Amniotic epithelial cell (primary cell): ENCODE measurements at regions not wholly inside any gene's neighbourhood (a gene's known extent, or its start where the extent isn't known, plus 50 kb on each side); places are given as distances from the start of the nearest gene placed in this dataset.

ENCODE experiments used
- DNase-seq: peaks from one replicate; pipeline ENCODE4 v3.0.0-alpha.2; 2010; ENCODE audit warnings: low read depth

- no peak for DNase-seq
Observed at GRCh38 chr21:41671212-41671762, 95.6 kb downstream of the RIPK4 start.

GRCh38 chr21:41670056-41670805, 96.6 kb downstream of the RIPK4 start:
- no peak for DNase-seq

GRCh38 chr21:41669533-41669830, 97.4 kb downstream of the RIPK4 start:
- no peak for DNase-seq

- DNase-seq: no peak
Observed at GRCh38 chr21:41668686-41669532, 97.9 kb downstream of the RIPK4 start.

GRCh38 chr21:41668051-41668541, 98.8 kb downstream of the RIPK4 start:
- DNase-seq: no peak

- no peak for DNase-seq
Observed at GRCh38 chr21:41667136-41667535, 99.7 kb downstream of the RIPK4 start.

- no peak for DNase-seq
Observed at GRCh38 chr21:41666641-41667081, 100.2 kb downstream of the RIPK4 start.

GRCh38 chr21:41665766-41666595, 100.9 kb downstream of the RIPK4 start:
- no peak for DNase-seq

GRCh38 chr21:41664881-41665765, 101.7 kb downstream of the RIPK4 start:
- peak; percentile 42 for DNase-seq

GRCh38 chr21:41663805-41664788, 102.8 kb downstream of the RIPK4 start:
- no peak for DNase-seq

- no peak for DNase-seq
Observed at GRCh38 chr21:41662761-41663160, 104.1 kb downstream of the RIPK4 start.

GRCh38 chr21:41662161-41662560, 104.7 kb downstream of the RIPK4 start:
- no peak for DNase-seq

GRCh38 chr21:41660748-41661147, 106.1 kb downstream of the RIPK4 start:
- no peak for DNase-seq

- peak; percentile 37 for DNase-seq
Observed at GRCh38 chr21:41659791-41660560, 106.9 kb downstream of the RIPK4 start.

GRCh38 chr21:41656946-41657525, 109.8 kb downstream of the RIPK4 start:
- no peak for DNase-seq

GRCh38 chr21:41655259-41655658, 111.6 kb downstream of the RIPK4 start:
- no peak for DNase-seq

GRCh38 chr21:41653954-41654491, 112.8 kb downstream of the RIPK4 start:
- peak; percentile 55 for DNase-seq

GRCh38 chr21:41653243-41653953, 113.5 kb downstream of the RIPK4 start:
- no peak for DNase-seq
